Caki2 (cell line): ENCODE measurements at regions not wholly inside any gene's neighbourhood (a gene's known extent, or its start where the extent isn't known, plus 50 kb on each side); places are given as distances from the start of the nearest gene placed in this dataset.
A peak's percentile ranks its signal among the peaks of the same experiment; 100 is the strongest.
"Not testable (repeated sequence)": the region's sequence is repeated elsewhere in the genome, so short reads cannot be mapped to it uniquely, and the experiment has no call there.

Experiments
- DNase-seq: peaks from one replicate; pipeline ENCODE4 v3.0.0-alpha.2; 2015; ENCODE audit warnings: low read depth
- in situ Hi-C: cut with HindIII; loops from 2 replicates; pipeline ENCODE4 v1.10.0; 2016; ENCODE audit warnings: low sequenced_read_pairs, low pct_unique_long_range_greater_than_20kb, mixed read lengths

- not testable (repeated sequence) for DNase-seq
Measured at GRCh38 chr7:128561116-128561722, 84.7 kb downstream of the METTL2B start.

GRCh38 chr7:128562795-128563194, 86.2 kb downstream of the METTL2B start:
- DNase-seq, in situ Hi-C loops: not testable (repeated sequence)

More at GRCh38 chr7:128561116-128561722, 84.7 kb downstream of the METTL2B start:
- in situ Hi-C loops: not testable (repeated sequence)

- DNase-seq, in situ Hi-C loops: not testable (repeated sequence)
Measured at GRCh38 chr7:128564123-128564700, 87.7 kb downstream of the METTL2B start.

- DNase-seq, in situ Hi-C loops: not testable (repeated sequence)
Measured at GRCh38 chr7:128564932-128565864, 88.7 kb downstream of the METTL2B start.

- peak; percentile 7 for DNase-seq
- in situ Hi-C loops: not testable (repeated sequence)
Measured at GRCh38 chr7:128575277-128575676, 96.8 kb upstream of the GARIN1A start.

- in situ Hi-C loops, DNase-seq: not testable (repeated sequence)
Measured at GRCh38 chr7:128576953-128577352, 95.1 kb upstream of the GARIN1A start.

GRCh38 chr7:128579843-128580242, 92.2 kb upstream of the GARIN1A start:
- in situ Hi-C loops: not testable (repeated sequence)

GRCh38 chr7:128581100-128581499, 91.0 kb upstream of the GARIN1A start:
- in situ Hi-C loops: not testable (repeated sequence)
- peak; percentile 15 for DNase-seq

More at GRCh38 chr7:128579843-128580242, 92.2 kb upstream of the GARIN1A start:
- DNase-seq: not testable (repeated sequence)

- DNase-seq, in situ Hi-C loops: not testable (repeated sequence)
Measured at GRCh38 chr7:128581825-128582561, 90.1 kb upstream of the GARIN1A start.

GRCh38 chr7:128586715-128587114, 85.4 kb upstream of the GARIN1A start:
- in situ Hi-C loops, DNase-seq: not testable (repeated sequence)

- DNase-seq: no peak
- in situ Hi-C loops: no loop called here
Measured at GRCh38 chr7:128591705-128592104, 80.4 kb upstream of the GARIN1A start.

GRCh38 chr7:128592209-128592608, 79.9 kb upstream of the GARIN1A start:
- DNase-seq, in situ Hi-C loops: not testable (repeated sequence)

GRCh38 chr7:128594061-128594460, 78.0 kb upstream of the GARIN1A start:
- in situ Hi-C loops, DNase-seq: not testable (repeated sequence)

- in situ Hi-C loops, DNase-seq: not testable (repeated sequence)
Measured at GRCh38 chr7:128596336-128597128, 75.6 kb upstream of the GARIN1A start.

GRCh38 chr7:128598946-128599345, 73.1 kb upstream of the GARIN1A start:
- DNase-seq, in situ Hi-C loops: not testable (repeated sequence)

GRCh38 chr7:128608678-128609421, 63.2 kb upstream of the GARIN1A start:
- in situ Hi-C loops: not testable (repeated sequence)
- DNase-seq: peak; percentile 51

GRCh38 chr7:128613366-128613765, 58.7 kb upstream of the GARIN1A start:
- in situ Hi-C loops, DNase-seq: not testable (repeated sequence)
